ENCODE measurements at regions not wholly inside any gene's neighbourhood (a gene's known extent, or its start where the extent isn't known, plus 50 kb on each side); places are given as distances from the start of the nearest gene placed in this dataset.

GRCh38 chr15:66863390-66864085, 161.5 kb downstream of the SMAD6 start:
- no peak overlapping the region for H3K27ac Mint-ChIP-seq

More at GRCh38 chr15:66863390-66864085, 161.5 kb downstream of the SMAD6 start:
- TF ChIP-seq EZH2phosphoT487 (IDR thresholded peaks at IDR 0.05; ENCODE audit: unreplicated experiment) (no peak), ETS1 (IDR thresholded peaks at IDR 0.05) (no peak), ZNF462 (CRISPR knock-in tag; IDR thresholded peaks at IDR 0.05) (no peak), CTCF (conservative IDR thresholded peaks at IDR 0.05; ENCODE audit: low read depth in 2 of 2) (no peak), CREB1 (CRISPR knock-in tag; IDR thresholded peaks at IDR 0.05; ENCODE audit: low read depth) (no peak), STAT1 (IDR thresholded peaks at IDR 0.05; ENCODE audit: unreplicated experiment) (no peak), JUNB (IDR thresholded peaks at IDR 0.05; ENCODE audit: unreplicated experiment) (no peak), NANOG (IDR thresholded peaks at IDR 0.05; ENCODE audit: borderline replicate concordance) (no peak), EZH2 (IDR thresholded peaks at IDR 0.05; ENCODE audit: low read depth, unreplicated experiment) (no peak), REST (IDR thresholded peaks at IDR 0.05; ENCODE audit: unreplicated experiment) (no peak), POLR2AphosphoS5 (IDR thresholded peaks at IDR 0.05; ENCODE audit: low read depth) (no peak), ZNF114 (CRISPR knock-in tag; IDR thresholded peaks at IDR 0.05) (no peak), ZNF331 (CRISPR knock-in tag; IDR thresholded peaks at IDR 0.05; ENCODE audit: low read depth) (no peak)
- Histone ChIP-seq H3K9me2 (ENCODE audit: insufficient read depth) (no peaks in the 10 kb centered on the region), H3K27ac (ENCODE audit: low read depth) (no peak overlapping the region), H4K20me1 (replicated peaks; ENCODE audit: insufficient read depth) (no peaks in the 10 kb centered on the region), H3K79me2 (replicated peaks; ENCODE audit: insufficient read depth) (no peaks in the 10 kb centered on the region), H3K4me1 (ENCODE audit: insufficient read depth) (peaks cover 6% of the 10 kb centered on the region; the same call in 1 of the 2 replicates), H2AFZ (no peak overlapping the region), H3K4me2 (no peak overlapping the region), H3K4me3 (no peak overlapping the region), H3K27me3 (ENCODE audit: insufficient read depth) (no peaks in the 10 kb centered on the region), H3K36me3 (ENCODE audit: insufficient read depth) (no peaks in the 10 kb centered on the region), H3F3A (replicated peaks; ENCODE audit: low read depth) (no peaks in the 10 kb centered on the region)
- no peak for ATAC-seq
- Mint-ChIP-seq H3K36me3 (ENCODE audit: low read depth) (no peaks in the 10 kb centered on the region), H3K4me1 (peaks cover 17% of the 10 kb centered on the region), H3K4me3 (no peak overlapping the region), H3K9me3 (no peaks in the 10 kb centered on the region), H3K27me3 (ENCODE audit: insufficient read depth, low read depth, poor library complexity) (peaks cover 6% of the 10 kb centered on the region)
- DNase-seq (ENCODE audit: low spot score), result no peak

Data from GM23338 (cell line).